Activated T-helper 17 cell treated with anti-CD3 and anti-CD28 coated beads, Interleukin-2, amount 50 U/mL, for 72 hours (primary cell): ENCODE measurements at regions not wholly inside any gene's neighbourhood (a gene's known extent, or its start where the extent isn't known, plus 50 kb on each side); places are given as distances from the start of the nearest gene placed in this dataset.

ENCODE experiments used
- ATAC-seq: fragments of 150-1000 bp; cut with Tn5 transposase; replicated peaks from 2 replicates; pipeline ENCODE4 v1.10.0; 2021; ENCODE audit warnings: mild to moderate bottlenecking, moderate library complexity
- H3K27ac Mint-ChIP-seq: one replicate; pipeline ENCODE4 v1.8.0; 2022; ENCODE audit warnings: mixed read lengths
- H3K27me3 Mint-ChIP-seq: one replicate; pipeline ENCODE4 v1.8.0; 2022; ENCODE audit warnings: mixed read lengths
- H3K36me3 Mint-ChIP-seq: one replicate; pipeline ENCODE4 v1.8.0; 2022; ENCODE audit warnings: low read depth, mild to moderate bottlenecking, mixed read lengths
- H3K4me1 Mint-ChIP-seq: one replicate; pipeline ENCODE4 v1.8.0; 2022; ENCODE audit warnings: mixed read lengths
- H3K4me3 Mint-ChIP-seq: one replicate; pipeline ENCODE4 v1.8.0; 2022; ENCODE audit warnings: mild to moderate bottlenecking, mixed read lengths
- H3K9me3 Mint-ChIP-seq: one replicate; pipeline ENCODE4 v1.8.0; 2022; ENCODE audit warnings: mixed read lengths

DNA sequence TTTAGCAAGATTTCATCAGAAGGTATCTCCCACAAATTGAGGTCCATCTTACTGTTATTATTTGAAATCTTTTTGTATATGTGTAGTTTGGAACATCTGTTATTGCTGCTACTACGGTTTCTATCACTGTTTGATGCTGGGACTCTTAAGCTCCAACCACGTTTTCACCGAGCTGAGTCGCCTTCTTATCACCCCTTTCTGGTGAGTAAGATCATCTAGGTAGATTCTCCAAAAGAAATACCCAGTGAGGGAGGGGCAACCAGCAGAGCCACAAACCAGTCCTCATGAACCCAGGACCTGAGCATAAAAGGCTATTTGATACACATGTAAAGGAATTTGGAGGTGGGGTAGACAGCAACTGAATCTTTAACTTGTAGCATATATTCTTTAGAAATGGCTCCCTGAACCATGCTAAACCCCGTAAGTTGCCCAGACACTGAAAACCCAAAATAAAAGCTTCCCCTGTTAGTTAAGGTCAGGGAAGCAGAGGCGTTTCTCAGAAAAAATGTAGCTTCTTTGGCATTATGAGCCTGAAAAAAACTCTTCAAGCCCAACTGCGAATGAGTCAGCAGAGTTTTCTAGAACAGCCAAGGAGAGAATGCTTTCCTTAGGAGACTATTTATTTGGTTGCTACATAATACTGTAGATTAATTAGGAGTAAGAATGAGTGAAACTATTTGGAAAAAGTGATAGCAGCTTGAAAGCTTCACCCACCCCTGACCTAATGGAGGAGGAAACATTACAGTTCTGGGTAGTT lies 53.8 kb upstream of the ATXN3L start:
- ATAC-seq, result peak; percentile 69
- Mint-ChIP-seq H3K27ac (no peak overlapping the region), H3K4me3 (peak overlapping the region; percentile 43), H3K9me3 (no peaks in the 10 kb centered on the region), H3K27me3 (no peaks in the 10 kb centered on the region), H3K36me3 (no peaks in the 10 kb centered on the region), H3K4me1 (peaks cover 6% of the 10 kb centered on the region)

DNA sequence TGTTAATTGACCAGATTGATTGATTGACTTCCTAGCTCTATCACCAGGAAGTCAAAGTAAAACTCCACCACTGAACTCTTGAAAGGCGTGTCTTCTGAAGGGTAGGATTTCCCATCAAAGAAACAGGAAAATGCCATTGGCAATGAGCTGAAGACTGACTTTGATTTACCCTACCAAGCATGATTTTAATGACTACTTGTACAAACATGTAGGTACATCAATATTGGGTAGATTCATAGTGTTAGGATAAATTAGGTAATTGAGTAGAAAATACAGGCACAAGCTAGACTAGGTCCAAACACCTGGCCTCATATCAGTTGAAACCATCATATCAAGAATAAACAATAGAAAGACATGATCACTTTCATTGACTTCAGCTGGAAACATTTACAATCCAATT lies 53.2 kb upstream of the ATXN3L start:
- H3K4me1 Mint-ChIP-seq, result peaks cover 6% of the 10 kb centered on the region
- no peaks in the 10 kb centered on the region for H3K36me3 Mint-ChIP-seq
- no peak overlapping the region for H3K27ac Mint-ChIP-seq
- H3K27me3 Mint-ChIP-seq, result no peaks in the 10 kb centered on the region
- no peaks in the 10 kb centered on the region for H3K9me3 Mint-ChIP-seq
- no peak for ATAC-seq
- H3K4me3 Mint-ChIP-seq, result peak overlapping the region; percentile 43

DNA sequence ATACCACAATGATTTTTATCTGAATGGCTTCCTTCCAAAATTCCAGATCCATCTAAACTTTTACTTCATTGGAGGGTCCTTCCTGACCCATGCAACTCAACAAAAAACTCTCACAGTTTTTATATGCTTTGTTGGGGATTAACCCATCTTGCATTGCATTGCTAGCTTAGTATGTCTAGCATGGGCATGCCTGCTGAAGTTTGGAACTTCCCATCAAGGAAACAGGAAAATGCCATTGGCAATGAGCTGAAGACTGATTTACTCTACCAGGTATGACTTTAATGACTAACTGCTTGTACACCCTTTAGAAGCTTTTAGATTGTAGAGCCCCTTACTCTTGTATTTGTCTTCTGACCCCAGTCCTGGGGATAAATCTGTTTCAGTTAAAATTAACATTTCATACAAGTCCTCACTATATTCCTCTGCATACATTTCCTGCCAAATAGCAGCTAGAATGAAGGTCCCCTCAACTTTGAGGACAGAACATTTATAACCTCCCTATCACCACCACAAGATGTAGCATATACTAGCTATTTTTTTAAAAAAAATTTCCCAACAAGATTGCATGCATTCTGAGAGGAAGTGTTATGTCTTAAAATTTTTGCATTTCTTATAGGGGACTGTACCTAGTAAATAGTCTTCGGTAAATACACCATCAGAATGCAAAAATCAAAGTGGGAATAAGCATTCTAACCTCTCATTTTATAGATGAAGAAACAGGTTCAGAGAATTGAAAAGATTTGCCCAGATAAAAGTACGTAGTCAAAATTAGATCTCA lies 52.5 kb upstream of the ATXN3L start:
- Mint-ChIP-seq H3K9me3 (no peaks in the 10 kb centered on the region), H3K27ac (no peak overlapping the region), H3K27me3 (no peaks in the 10 kb centered on the region), H3K4me1 (peaks cover 5% of the 10 kb centered on the region), H3K36me3 (no peaks in the 10 kb centered on the region), H3K4me3 (peak overlapping the region; percentile 43)
- no peak for ATAC-seq

DNA sequence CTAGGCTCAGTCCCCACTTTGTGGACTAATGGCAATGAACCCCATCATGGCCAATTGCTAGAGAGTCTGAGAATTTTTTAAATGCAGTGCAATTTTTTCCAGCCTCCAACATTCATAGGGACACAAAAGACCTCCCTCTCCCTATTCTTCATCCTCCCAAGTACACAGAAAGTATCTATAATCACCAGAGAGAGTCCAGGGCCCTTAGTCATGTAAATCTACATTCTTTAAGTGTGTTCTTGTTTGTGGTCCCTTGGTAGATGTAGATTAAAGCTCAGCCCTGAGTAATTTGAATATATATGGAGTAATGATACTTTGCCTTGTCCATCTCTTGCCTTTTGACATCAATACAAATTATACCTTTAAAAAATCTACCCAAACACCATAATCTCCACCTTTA lies 51.3 kb upstream of the ATXN3L start:
- Mint-ChIP-seq H3K27ac (no peak overlapping the region), H3K4me3 (no peak overlapping the region), H3K4me1 (no peaks in the 10 kb centered on the region), H3K9me3 (no peaks in the 10 kb centered on the region), H3K27me3 (no peaks in the 10 kb centered on the region), H3K36me3 (no peaks in the 10 kb centered on the region)
- ATAC-seq, result no peak

- no peaks in the 10 kb centered on the region for H3K27me3 Mint-ChIP-seq
- no peak overlapping the region for H3K4me3 Mint-ChIP-seq
- H3K4me1 Mint-ChIP-seq, result no peaks in the 10 kb centered on the region
- ATAC-seq, result no peak
- no peaks in the 10 kb centered on the region for H3K9me3 Mint-ChIP-seq
- no peak overlapping the region for H3K27ac Mint-ChIP-seq
- no peaks in the 10 kb centered on the region for H3K36me3 Mint-ChIP-seq
Observed at GRCh38 chrX:13370713-13371112, 50.9 kb upstream of the ATXN3L start.
